Pancreas (tissue), 10 donors: ENCODE measurements at regions not wholly inside any gene's neighbourhood (a gene's known extent, or its start where the extent isn't known, plus 50 kb on each side); places are given as distances from the start of the nearest gene placed in this dataset.

Experiments
- ATAC-seq, 4 donors: fragments of 200-7000 bp; cut with Tn5 transposase; one replicate each; pipeline versions ENCODE4 v1.8.0 to v1.9.1; 2020; ENCODE audit warnings: mild to moderate bottlenecking in 4 of 4, moderate library complexity in 4 of 4
- DNase-seq, 6 donors: peaks; one replicate each; pipeline ENCODE4 v3.0.0-alpha.2; 2020
- FAIRE-seq: peaks from 2 replicates; lab custom pipeline; 2012; peaks lifted over from hg19 to GRCh38; lab: Jason Lieb, UNC
- H3K27ac ChIP-seq, 4 donors: fragments of 200-600 bp; sonication (generic); 1 replicate in 3 of 4; 2 replicates in 1 of 4; pipeline versions ENCODE4 v1.5.0 to v1.8.0; 2020
- H3K27me3 ChIP-seq, 4 donors: fragments of 200-600 bp; one replicate each; pipeline ENCODE4 v1.8.0; 2021
- H3K36me3 ChIP-seq, 3 donors: fragments of 200-600 bp; sonication (generic) in 1 of 3; one replicate each; pipeline versions ENCODE4 v1.5.0 to v1.8.0; 2020 to 2021
- H3K4me1 ChIP-seq, 3 donors: fragments of 200-600 bp; one replicate each; pipeline ENCODE4 v1.8.0; 2021
- H3K4me3 ChIP-seq, 4 donors: fragments of 200-600 bp; sonication (generic) in 2 of 4; one replicate each; pipeline versions ENCODE4 v1.5.0 to v1.8.0; 2020 to 2021
- H3K9me3 ChIP-seq, 4 donors: fragments of 200-600 bp; one replicate each; pipeline ENCODE4 v1.8.0; 2021
- WGBS, 2 donors: extraction: QIAGEN DNeasy Blood & Tissue Kit; methylation state at CpG; one replicate each; pipeline ENCODE4 v1.1.7; 2013; 5-methylcytosine and 5-hydroxymethylcytosine counted together
- intact Hi-C, 3 donors: fragments of 100-400 bp; cut with DNase I; formaldehyde crosslinking; loops; one replicate each; pipeline versions ENCODE4 v1.11.1 to v1.14.2; 2022
- TF ChIP-seq, protein P1 (sequence below), 4 donors: fragments of 200-600 bp; sonication (generic) in 3 of 4; IDR thresholded peaks; one replicate each; pipeline versions ENCODE4 v1.5.0 to v1.8.0; 2021; ENCODE audit warnings: antibody characterized with exemption in 4 of 4
- donor health status: healthy with polysubstance abuse.
- donor health status: DM: no; HTN: no; CAD: no; lungs with moderate emphysema.
- donor health status: DM: no; HTN: no; CAD: no.
- donor health status: control.
- donor health status: control.
- donor health status: Bipolar disorder and iron deficiency.
- donor health status: DM: yes; HTN: yes; CAD: no.
- donor health status: DM: no; HTN: no; CAD: no.
- donor health status: DM: no; HTN: no; CAD: no.
- donor health status: DM: yes; HTN: yes; CAD: no.

GRCh38 chr15:37625576-37625975 is 308.9 kb upstream of the TMCO5A start:
- H3K36me3 ChIP-seq = no peaks in the 10 kb centered on the region
- intact Hi-C loops = no loop called here
- H3K4me1 ChIP-seq = no peaks in the 10 kb centered on the region
- ATAC-seq = no peak
- H3K4me3 ChIP-seq = no peak overlapping the region
- H3K9me3 ChIP-seq = no peaks in the 10 kb centered on the region
- TF ChIP-seq, protein P1, sequence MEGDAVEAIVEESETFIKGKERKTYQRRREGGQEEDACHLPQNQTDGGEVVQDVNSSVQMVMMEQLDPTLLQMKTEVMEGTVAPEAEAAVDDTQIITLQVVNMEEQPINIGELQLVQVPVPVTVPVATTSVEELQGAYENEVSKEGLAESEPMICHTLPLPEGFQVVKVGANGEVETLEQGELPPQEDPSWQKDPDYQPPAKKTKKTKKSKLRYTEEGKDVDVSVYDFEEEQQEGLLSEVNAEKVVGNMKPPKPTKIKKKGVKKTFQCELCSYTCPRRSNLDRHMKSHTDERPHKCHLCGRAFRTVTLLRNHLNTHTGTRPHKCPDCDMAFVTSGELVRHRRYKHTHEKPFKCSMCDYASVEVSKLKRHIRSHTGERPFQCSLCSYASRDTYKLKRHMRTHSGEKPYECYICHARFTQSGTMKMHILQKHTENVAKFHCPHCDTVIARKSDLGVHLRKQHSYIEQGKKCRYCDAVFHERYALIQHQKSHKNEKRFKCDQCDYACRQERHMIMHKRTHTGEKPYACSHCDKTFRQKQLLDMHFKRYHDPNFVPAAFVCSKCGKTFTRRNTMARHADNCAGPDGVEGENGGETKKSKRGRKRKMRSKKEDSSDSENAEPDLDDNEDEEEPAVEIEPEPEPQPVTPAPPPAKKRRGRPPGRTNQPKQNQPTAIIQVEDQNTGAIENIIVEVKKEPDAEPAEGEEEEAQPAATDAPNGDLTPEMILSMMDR (IDR thresholded peaks at IDR 0.05) = no peak
- DNase-seq = no peak
- H3K27ac ChIP-seq = no peak overlapping the region
- no peaks in the 10 kb centered on the region for H3K27me3 ChIP-seq
- FAIRE-seq = no peak

GRCh38 chr15:37628507-37628906 is 305.9 kb upstream of the TMCO5A start:
- TF ChIP-seq, protein P1 (IDR thresholded peaks at IDR 0.05) = no peak
- Histone ChIP-seq H3K9me3 (no peaks in the 10 kb centered on the region), H3K4me3 (no peak overlapping the region), H3K27me3 (no peaks in the 10 kb centered on the region), H3K36me3 (no peaks in the 10 kb centered on the region), H3K27ac (no peak overlapping the region), H3K4me1 (no peaks in the 10 kb centered on the region)
- ATAC-seq (no peak), DNase-seq (no peak), FAIRE-seq (no peak)
- 54 to 73% methylated on average over 1 of the region's 1 CpG for WGBS, 2 donors
- intact Hi-C loops = no loop called here

- no peak overlapping the region for H3K27ac ChIP-seq
- H3K36me3 ChIP-seq = no peaks in the 10 kb centered on the region
- H3K9me3 ChIP-seq = no peaks in the 10 kb centered on the region
- ATAC-seq (no peak), DNase-seq (no peak), FAIRE-seq (no peak)
- 57 to 70% methylated on average over 1 of the region's 1 CpG for WGBS, 2 donors
- intact Hi-C loops = no loop called here
- TF ChIP-seq, protein P1 (IDR thresholded peaks at IDR 0.05) = no peak
- no peak overlapping the region for H3K4me3 ChIP-seq
- no peaks in the 10 kb centered on the region for H3K27me3 ChIP-seq
- H3K4me1 ChIP-seq = no peaks in the 10 kb centered on the region
These were observed 297.7 kb upstream of the TMCO5A start for GRCh38 chr15:37636736-37637135.

GRCh38 chr15:37638116-37638515 is 296.3 kb upstream of the TMCO5A start:
- DNase-seq (no peak), ATAC-seq (no peak), FAIRE-seq (no peak)

GRCh38 chr15:37638691-37639090 is 295.7 kb upstream of the TMCO5A start:
- H3K27ac ChIP-seq = no peak overlapping the region
- FAIRE-seq (no peak), ATAC-seq (no peak), DNase-seq (no peak)
- H3K4me1 ChIP-seq = no peaks in the 10 kb centered on the region
- no peaks in the 10 kb centered on the region for H3K36me3 ChIP-seq
- H3K4me3 ChIP-seq = no peak overlapping the region
- intact Hi-C loops = no loop called here
- no peaks in the 10 kb centered on the region for H3K27me3 ChIP-seq
- no peaks in the 10 kb centered on the region for H3K9me3 ChIP-seq
- TF ChIP-seq, protein P1 (IDR thresholded peaks at IDR 0.05) = no peak

More at GRCh38 chr15:37638116-37638515, 296.3 kb upstream of the TMCO5A start:
- no peaks in the 10 kb centered on the region for H3K4me1 ChIP-seq
- intact Hi-C loops = no loop called here
- H3K27me3 ChIP-seq = no peaks in the 10 kb centered on the region
- no peaks in the 10 kb centered on the region for H3K9me3 ChIP-seq
- H3K27ac ChIP-seq = no peak overlapping the region
- TF ChIP-seq, protein P1 (IDR thresholded peaks at IDR 0.05) = no peak
- no peak overlapping the region for H3K4me3 ChIP-seq
- H3K36me3 ChIP-seq = no peaks in the 10 kb centered on the region
